Muscle layer of colon (tissue), 2 donors: ENCODE measurements at regions not wholly inside any gene's neighbourhood (a gene's known extent, or its start where the extent isn't known, plus 50 kb on each side); places are given as distances from the start of the nearest gene placed in this dataset.

ENCODE experiments used
- H3K27ac ChIP-seq: one replicate; pipeline ENCODE4 v1.7.0; 2013; ENCODE audit warnings: low read depth, mild to moderate bottlenecking, low read length, moderate library complexity
- H3K27me3 ChIP-seq, 2 donors: one replicate each; pipeline ENCODE4 v1.7.0; 2013; ENCODE audit warnings: low read length in 2 of 2, mild to moderate bottlenecking in 2 of 2; ENCODE audit not compliant: insufficient read depth in 2 of 2, control insufficient read depth in 1 of 2
- H3K36me3 ChIP-seq: one replicate; pipeline ENCODE4 v1.7.0; 2013; ENCODE audit warnings: mild to moderate bottlenecking, low read length; ENCODE audit not compliant: insufficient read depth
- H3K4me1 ChIP-seq: one replicate; pipeline ENCODE4 v1.7.0; 2013; ENCODE audit warnings: mild to moderate bottlenecking, low read length; ENCODE audit not compliant: insufficient read depth
- H3K4me3 ChIP-seq, 2 donors: one replicate each; pipeline ENCODE4 v1.7.0; 2013; ENCODE audit warnings: low read length in 2 of 2, low read depth in 1 of 2, mild to moderate bottlenecking in 1 of 2, moderate library complexity in 1 of 2
- H3K9ac ChIP-seq: one replicate; pipeline ENCODE4 v1.7.0; 2013; ENCODE audit warnings: low read length
- H3K9me3 ChIP-seq: one replicate; pipeline ENCODE4 v1.7.0; 2013; ENCODE audit warnings: mild to moderate bottlenecking, low read length
- donor health status: abdominal sarcoma.
- donor health status: Adenocarcinoma of cecum.

- Histone ChIP-seq H3K27ac (no peak overlapping the region), H3K4me3 (no peak overlapping the region), H3K9me3 (no peaks in the 10 kb centered on the region), H3K36me3 (no peaks in the 10 kb centered on the region), H3K4me1 (no peaks in the 10 kb centered on the region), H3K9ac (no peak overlapping the region), H3K27me3 (peaks cover 0 to 5% of the 10 kb centered on the region in 2 donors)
Observed at GRCh38 chrX:46398126-46398525, 147.1 kb downstream of the ZNF674 start.

GRCh38 chrX:46386511-46386910, 158.7 kb downstream of the ZNF674 start:
- Histone ChIP-seq H3K4me1 (no peaks in the 10 kb centered on the region), H3K36me3 (no peaks in the 10 kb centered on the region), H3K27me3 (no peaks in the 10 kb centered on the region), H3K4me3 (no peak overlapping the region), H3K9ac (no peak overlapping the region), H3K27ac (no peak overlapping the region), H3K9me3 (no peaks in the 10 kb centered on the region)

DNA sequence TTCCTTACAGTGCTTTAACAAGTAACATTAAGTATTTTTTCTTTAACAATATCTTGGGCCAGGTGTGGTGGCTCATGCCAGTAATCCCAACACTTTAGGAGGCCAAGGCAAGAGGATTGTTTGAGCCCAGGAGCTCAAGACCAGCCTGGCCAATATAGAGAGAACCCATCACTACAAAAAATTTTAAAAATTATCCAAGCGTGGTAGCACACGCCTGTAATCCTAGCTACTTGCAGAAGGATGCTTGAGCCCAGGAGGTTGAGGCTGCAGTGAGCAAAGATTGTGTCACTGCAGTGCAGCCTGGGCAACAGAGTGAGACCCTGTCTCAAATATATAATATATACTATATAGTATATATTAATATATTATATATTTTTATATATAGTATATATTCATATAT, 162.2 kb downstream of the ZNF674 start:
- Histone ChIP-seq H3K27me3 (no peaks in the 10 kb centered on the region), H3K9me3 (no peaks in the 10 kb centered on the region), H3K36me3 (no peaks in the 10 kb centered on the region), H3K4me1 (no peaks in the 10 kb centered on the region), H3K4me3 (no peak overlapping the region), H3K27ac (no peak overlapping the region), H3K9ac (no peak overlapping the region)

DNA sequence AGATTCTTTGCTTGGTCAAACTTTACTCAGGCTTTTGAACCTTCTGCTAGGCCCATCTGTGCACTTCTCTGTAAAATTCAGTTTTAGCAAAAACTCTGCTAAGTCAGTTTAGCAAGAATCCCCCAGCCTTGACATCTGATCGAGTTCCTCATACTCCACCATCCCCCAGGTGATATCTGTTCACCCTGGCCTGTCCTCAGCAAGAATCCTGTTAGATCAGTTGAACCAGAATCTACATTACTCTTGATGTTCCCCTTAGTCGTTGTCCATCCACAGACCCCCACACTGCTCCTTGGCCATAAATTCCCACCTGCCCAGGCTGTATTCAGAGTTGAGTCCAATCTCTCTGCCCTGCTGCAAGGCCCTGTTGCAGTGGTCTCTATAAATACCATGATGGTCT, 162.6 kb downstream of the ZNF674 start:
- Histone ChIP-seq H3K9me3 (no peaks in the 10 kb centered on the region), H3K27ac (no peak overlapping the region), H3K36me3 (no peaks in the 10 kb centered on the region), H3K9ac (no peak overlapping the region), H3K4me3 (no peak overlapping the region), H3K27me3 (no peaks in the 10 kb centered on the region), H3K4me1 (no peaks in the 10 kb centered on the region)

- H3K9ac ChIP-seq = no peak overlapping the region
- H3K27me3 ChIP-seq = no peaks in the 10 kb centered on the region
- H3K27ac ChIP-seq = no peak overlapping the region
- H3K36me3 ChIP-seq = no peaks in the 10 kb centered on the region
- no peaks in the 10 kb centered on the region for H3K4me1 ChIP-seq
- H3K4me3 ChIP-seq = no peak overlapping the region
- no peaks in the 10 kb centered on the region for H3K9me3 ChIP-seq
Observed at GRCh38 chrX:46381630-46382029, 163.6 kb downstream of the ZNF674 start.

- H3K27ac ChIP-seq = no peak overlapping the region
Observed at GRCh38 chrX:46380148-46380752, 165.0 kb downstream of the ZNF674 start.

GRCh38 chrX:46376246-46376885, 168.9 kb downstream of the ZNF674 start:
- Histone ChIP-seq H3K4me1 (no peaks in the 10 kb centered on the region), H3K27ac (no peak overlapping the region), H3K4me3 (no peak overlapping the region), H3K36me3 (no peaks in the 10 kb centered on the region), H3K27me3 (no peaks in the 10 kb centered on the region), H3K9me3 (no peaks in the 10 kb centered on the region), H3K9ac (no peak overlapping the region)

More at GRCh38 chrX:46380148-46380752, 165.0 kb downstream of the ZNF674 start:
- no peaks in the 10 kb centered on the region for H3K4me1 ChIP-seq
- H3K9ac ChIP-seq = no peak overlapping the region
- H3K4me3 ChIP-seq = no peak overlapping the region
- no peaks in the 10 kb centered on the region for H3K36me3 ChIP-seq
- H3K27me3 ChIP-seq = no peaks in the 10 kb centered on the region
- H3K9me3 ChIP-seq = no peaks in the 10 kb centered on the region

DNA sequence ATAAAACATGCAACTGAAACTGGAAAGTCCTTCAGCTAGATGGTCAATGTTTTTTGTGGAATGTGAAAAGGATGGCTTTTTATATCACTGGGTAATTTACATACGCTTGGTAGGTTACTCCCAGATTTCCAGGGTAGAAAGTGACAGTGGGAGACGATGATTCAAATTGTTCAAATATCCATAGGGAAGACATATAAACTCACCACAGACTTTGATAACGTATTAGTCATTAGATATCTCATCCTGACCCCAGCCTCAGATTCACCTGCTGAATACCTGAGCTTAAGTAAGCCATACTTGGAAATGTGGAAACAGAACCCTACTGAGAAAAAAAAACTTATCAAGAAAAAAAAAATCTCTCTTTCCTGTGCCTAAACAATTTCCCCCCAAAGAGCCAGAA, 169.4 kb downstream of the ZNF674 start:
- Histone ChIP-seq H3K27me3 (no peaks in the 10 kb centered on the region), H3K27ac (no peak overlapping the region), H3K4me3 (no peak overlapping the region), H3K9ac (no peak overlapping the region), H3K4me1 (no peaks in the 10 kb centered on the region), H3K36me3 (no peaks in the 10 kb centered on the region), H3K9me3 (no peaks in the 10 kb centered on the region)

- H3K36me3 ChIP-seq = no peaks in the 10 kb centered on the region
- no peak overlapping the region for H3K27ac ChIP-seq
- H3K4me3 ChIP-seq = no peak overlapping the region
- no peaks in the 10 kb centered on the region for H3K9me3 ChIP-seq
- no peaks in the 10 kb centered on the region for H3K27me3 ChIP-seq
- H3K4me1 ChIP-seq = no peaks in the 10 kb centered on the region
- no peak overlapping the region for H3K9ac ChIP-seq
Observed at GRCh38 chrX:46374371-46374770, 170.8 kb downstream of the ZNF674 start.

DNA sequence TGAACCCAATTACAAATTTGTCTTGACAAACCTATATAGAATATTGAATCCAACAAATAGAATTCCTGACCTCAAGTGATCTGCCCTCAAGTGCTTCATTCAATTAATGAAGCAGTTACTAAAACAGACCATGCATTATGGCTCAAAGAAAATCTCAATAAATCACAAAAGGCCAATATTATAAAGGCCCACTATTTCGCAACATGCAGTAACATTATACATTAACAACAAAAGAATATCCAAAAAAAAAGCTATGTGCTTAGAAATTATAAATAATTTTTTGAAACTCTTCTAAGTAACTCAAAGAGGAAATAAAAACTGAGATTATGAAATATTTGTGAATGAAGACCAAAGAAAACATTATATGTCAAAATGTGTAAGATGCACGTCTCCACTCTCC, 177.7 kb downstream of the ZNF674 start:
- Histone ChIP-seq H3K27me3 (no peaks in the 10 kb centered on the region), H3K36me3 (no peaks in the 10 kb centered on the region), H3K4me1 (no peaks in the 10 kb centered on the region), H3K27ac (no peak overlapping the region), H3K4me3 (no peak overlapping the region), H3K9me3 (no peaks in the 10 kb centered on the region), H3K9ac (no peak overlapping the region)

DNA sequence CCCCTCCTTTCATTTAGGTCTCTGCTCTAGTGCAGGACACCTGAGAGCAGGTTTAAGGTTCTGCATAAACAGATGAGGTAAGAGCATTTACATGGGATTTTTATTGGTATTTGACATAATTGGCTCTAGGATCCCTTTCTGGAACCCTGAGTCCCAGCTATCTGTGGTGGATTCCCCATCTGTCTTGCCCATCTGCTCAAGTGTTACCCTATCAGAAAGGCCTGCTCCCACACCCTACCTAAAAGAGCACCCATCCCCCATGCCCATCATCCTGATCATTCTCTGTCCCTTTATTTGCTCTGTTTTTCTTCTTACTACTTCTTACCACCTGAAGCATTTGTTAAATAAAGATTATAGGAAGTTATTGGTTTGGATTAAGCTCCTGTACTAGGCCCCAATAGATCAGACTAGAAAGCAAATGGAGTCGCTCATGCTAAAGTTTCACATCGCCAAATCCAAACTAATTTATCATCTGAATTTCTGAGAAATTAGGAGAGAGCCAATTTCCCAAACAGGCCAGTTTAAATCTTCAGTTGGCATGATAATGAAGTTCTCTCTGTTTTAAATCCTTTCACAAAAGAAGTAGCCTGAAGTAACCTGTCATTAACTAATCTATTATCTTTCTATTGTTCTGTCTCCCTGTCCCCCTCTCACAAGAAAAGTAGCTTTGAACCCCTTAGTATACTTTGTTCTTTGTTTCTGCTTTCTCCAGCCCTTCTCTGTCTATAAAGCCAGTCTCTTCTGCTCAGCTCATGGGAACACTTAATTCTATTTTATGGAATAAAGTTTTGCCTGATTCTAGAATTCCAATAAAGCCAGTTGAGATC, 178.6 kb downstream of the ZNF674 start:
- Histone ChIP-seq H3K4me1 (no peaks in the 10 kb centered on the region), H3K4me3 (no peak overlapping the region), H3K9me3 (no peaks in the 10 kb centered on the region), H3K27me3 (no peaks in the 10 kb centered on the region), H3K9ac (no peak overlapping the region), H3K27ac (no peak overlapping the region), H3K36me3 (no peaks in the 10 kb centered on the region)
